Body of pancreas (tissue), 4 donors: ENCODE measurements at regions not wholly inside any gene's neighbourhood (a gene's known extent, or its start where the extent isn't known, plus 50 kb on each side); places are given as distances from the start of the nearest gene placed in this dataset.

Experiments
- ATAC-seq: fragments of 150-250 bp; one replicate; pipeline ENCODE4 v1.9.1; 2016
- DNase-seq, 4 donors: peaks; one replicate each; pipeline ENCODE4 v3.0.0-alpha.2; 2019
- H3K27ac ChIP-seq, 4 donors: fragments of 200-600 bp; sonication (generic); 1 replicate in 3 of 4; 2 replicates in 1 of 4; pipeline versions ENCODE4 v1.5.1 to v1.6.1; 2016 to 2019; ENCODE audit warnings: mild to moderate bottlenecking in 1 of 4, mixed read lengths in 1 of 4, moderate library complexity in 1 of 4
- H3K27me3 ChIP-seq, 2 donors: fragments of 200-600 bp; sonication (generic); one replicate each; pipeline ENCODE4 v1.6.0; 2016; ENCODE audit warnings: mild to moderate bottlenecking in 1 of 2
- H3K36me3 ChIP-seq, 2 donors: fragments of 200-600 bp; sonication (generic); replicated peaks in 1 of 2; 2 replicates each; pipeline ENCODE4 v1.5.1; 2016; ENCODE audit warnings: low read depth in 2 of 2; ENCODE audit not compliant: insufficient read depth in 1 of 2
- H3K4me1 ChIP-seq: fragments of 200-600 bp; sonication (generic); one replicate; pipeline ENCODE4 v1.6.0; 2016
- H3K4me3 ChIP-seq, 2 donors: fragments of 200-600 bp; sonication (generic); 1 replicate in 1 of 2; 2 replicates in 1 of 2; pipeline ENCODE4 v1.5.1; 2016 to 2019
- H3K9me3 ChIP-seq, 3 donors: fragments of 200-600 bp; sonication (generic); 1 replicate in 2 of 3; 2 replicates in 1 of 3; pipeline ENCODE4 v1.5.1; 2016
- POLR2A ChIP-seq, 3 donors: fragments of 450-650 bp; IDR thresholded peaks; one replicate each; pipeline ENCODE4 v1.6.1; 2016; ENCODE audit warnings: antibody characterized with exemption in 3 of 3, mild to moderate bottlenecking in 2 of 3
- WGBS, 2 donors: methylation state at CpG; one replicate each; pipeline ENCODE4 v1.1.5; 2017; 5-methylcytosine and 5-hydroxymethylcytosine counted together
- intact Hi-C: fragments of 100-400 bp; cut with DNase I; formaldehyde crosslinking; loops from one replicate; pipeline ENCODE4 v1.15.1; 2023
- TF ChIP-seq, protein P1 (sequence below), 7 experiments: fragments of 450-650 bp in 4 of 7; fragments of 200-600 bp in 3 of 7; sonication (generic) in 3 of 7; IDR thresholded peaks; one replicate each; pipeline ENCODE4 v1.5.1; 2016 to 2019; ENCODE audit warnings: antibody characterized with exemption in 7 of 7

DNA sequence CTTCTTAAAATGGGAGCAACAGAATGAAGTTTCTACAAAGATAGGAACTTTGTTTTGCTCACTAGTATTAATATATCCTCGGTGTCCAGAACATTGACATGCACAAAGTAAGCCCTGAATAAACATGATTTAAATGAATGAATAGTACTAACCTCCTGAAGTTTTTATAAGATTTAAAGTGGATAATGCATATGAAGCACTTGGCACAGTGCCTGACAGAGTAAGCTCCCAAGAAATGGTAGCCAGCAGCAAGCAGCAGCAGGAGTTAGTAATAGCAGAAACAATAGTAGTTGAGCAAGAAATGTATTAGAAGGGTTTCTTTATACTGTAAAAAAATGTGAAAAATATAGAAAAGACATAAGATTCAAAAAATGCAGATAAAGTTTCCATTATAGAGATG is 258.1 kb upstream of the C1orf87 start:
- no peak overlapping the region for H3K4me3 ChIP-seq
- H3K4me1 ChIP-seq = no peaks in the 10 kb centered on the region
- ATAC-seq = no peak
- no peaks in the 10 kb centered on the region for H3K9me3 ChIP-seq
- H3K27me3 ChIP-seq = no peaks in the 10 kb centered on the region
- 93 to 96% methylated on average over 1 of the region's 1 CpG for WGBS, 2 donors
- no peaks in the 10 kb centered on the region for H3K36me3 ChIP-seq
- DNase-seq = no peak
- intact Hi-C loops = no loop called here
- TF ChIP-seq POLR2A (IDR thresholded peaks at IDR 0.05) = no peak
- TF ChIP-seq, protein P1, sequence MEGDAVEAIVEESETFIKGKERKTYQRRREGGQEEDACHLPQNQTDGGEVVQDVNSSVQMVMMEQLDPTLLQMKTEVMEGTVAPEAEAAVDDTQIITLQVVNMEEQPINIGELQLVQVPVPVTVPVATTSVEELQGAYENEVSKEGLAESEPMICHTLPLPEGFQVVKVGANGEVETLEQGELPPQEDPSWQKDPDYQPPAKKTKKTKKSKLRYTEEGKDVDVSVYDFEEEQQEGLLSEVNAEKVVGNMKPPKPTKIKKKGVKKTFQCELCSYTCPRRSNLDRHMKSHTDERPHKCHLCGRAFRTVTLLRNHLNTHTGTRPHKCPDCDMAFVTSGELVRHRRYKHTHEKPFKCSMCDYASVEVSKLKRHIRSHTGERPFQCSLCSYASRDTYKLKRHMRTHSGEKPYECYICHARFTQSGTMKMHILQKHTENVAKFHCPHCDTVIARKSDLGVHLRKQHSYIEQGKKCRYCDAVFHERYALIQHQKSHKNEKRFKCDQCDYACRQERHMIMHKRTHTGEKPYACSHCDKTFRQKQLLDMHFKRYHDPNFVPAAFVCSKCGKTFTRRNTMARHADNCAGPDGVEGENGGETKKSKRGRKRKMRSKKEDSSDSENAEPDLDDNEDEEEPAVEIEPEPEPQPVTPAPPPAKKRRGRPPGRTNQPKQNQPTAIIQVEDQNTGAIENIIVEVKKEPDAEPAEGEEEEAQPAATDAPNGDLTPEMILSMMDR (IDR thresholded peaks at IDR 0.05) = no peak
- H3K27ac ChIP-seq = no peak overlapping the region

DNA sequence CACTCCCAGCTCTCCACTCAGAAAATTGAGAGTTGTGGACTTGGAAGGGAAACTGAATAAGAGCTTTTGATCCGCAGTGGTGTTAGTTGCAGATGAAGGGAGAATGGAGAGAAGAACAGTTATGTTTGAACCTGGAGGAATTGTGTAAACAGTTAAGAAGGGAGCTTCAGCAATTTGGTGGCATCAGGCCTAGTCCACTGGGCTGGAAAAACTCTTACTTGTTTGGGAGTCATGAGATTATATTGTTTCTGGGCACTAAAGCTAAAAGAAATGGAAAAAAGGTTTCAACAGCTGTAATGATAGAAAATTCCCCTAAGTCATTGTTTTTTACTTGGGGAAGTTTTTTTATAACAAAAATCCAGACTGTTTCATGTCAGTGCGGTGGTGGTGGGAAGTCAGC is 256.1 kb upstream of the C1orf87 start:
- WGBS, 2 donors = 87 to 93% methylated on average over 2 of the region's 2 CpGs
- no peaks in the 10 kb centered on the region for H3K36me3 ChIP-seq
- H3K4me1 ChIP-seq = no peaks in the 10 kb centered on the region
- no peaks in the 10 kb centered on the region for H3K27me3 ChIP-seq
- no peak for TF ChIP-seq POLR2A (IDR thresholded peaks at IDR 0.05)
- TF ChIP-seq, protein P1 (IDR thresholded peaks at IDR 0.05) = no peak
- intact Hi-C loops = no loop called here
- DNase-seq (no peak), ATAC-seq (no peak)
- no peak overlapping the region for H3K27ac ChIP-seq
- no peak overlapping the region for H3K4me3 ChIP-seq
- H3K9me3 ChIP-seq = no peaks in the 10 kb centered on the region

GRCh38 chr1:60311838-60312237 is 238.3 kb upstream of the C1orf87 start:
- Histone ChIP-seq H3K27ac (no peak overlapping the region), H3K4me1 (no peaks in the 10 kb centered on the region), H3K4me3 (no peak overlapping the region), H3K27me3 (no peaks in the 10 kb centered on the region), H3K36me3 (no peaks in the 10 kb centered on the region), H3K9me3 (no peaks in the 10 kb centered on the region)
- TF ChIP-seq, protein P1 (IDR thresholded peaks at IDR 0.05) = no peak
- no peak for TF ChIP-seq POLR2A (IDR thresholded peaks at IDR 0.05)
- DNase-seq (no peak), ATAC-seq (no peak)
- intact Hi-C loops = no loop called here

DNA sequence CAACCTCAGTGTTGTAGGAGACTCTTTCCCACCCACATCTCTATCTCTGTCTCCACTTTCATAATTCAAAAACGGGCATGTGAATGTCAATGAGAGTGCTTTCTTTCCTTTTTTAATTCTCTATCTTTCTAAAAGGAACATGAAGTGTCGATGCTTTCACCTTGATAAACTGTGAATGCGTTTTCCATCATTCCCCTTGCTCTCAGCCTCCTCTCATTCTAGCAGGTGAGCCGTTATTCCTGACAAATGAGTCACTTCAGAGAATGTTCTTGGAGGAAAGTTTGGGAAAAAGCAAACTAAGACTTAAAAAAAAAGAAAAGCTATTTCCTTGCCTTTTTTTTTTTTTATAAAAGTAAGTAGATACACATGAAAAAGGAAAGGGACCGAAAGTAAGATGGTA is 226.0 kb upstream of the C1orf87 start:
- ATAC-seq = no peak
- H3K36me3 ChIP-seq = no peaks in the 10 kb centered on the region
- TF ChIP-seq POLR2A (IDR thresholded peaks at IDR 0.05) = no peak
- TF ChIP-seq, protein P1 (IDR thresholded peaks at IDR 0.05) = no peak
- no peaks in the 10 kb centered on the region for H3K4me1 ChIP-seq
- H3K4me3 ChIP-seq = no peak overlapping the region
- H3K27me3 ChIP-seq = no peaks in the 10 kb centered on the region
- DNase-seq = no peak
- WGBS, 2 donors = 61 to 74% methylated on average over 5 of the region's 5 CpGs
- no peak overlapping the region for H3K27ac ChIP-seq
- intact Hi-C loops = no loop called here
- no peaks in the 10 kb centered on the region for H3K9me3 ChIP-seq

- ATAC-seq = no peak
- H3K36me3 ChIP-seq = no peaks in the 10 kb centered on the region
- H3K9me3 ChIP-seq = no peaks in the 10 kb centered on the region
- no peak for DNase-seq
- no peak overlapping the region for H3K27ac ChIP-seq
- H3K4me3 ChIP-seq = no peak overlapping the region
- no peaks in the 10 kb centered on the region for H3K27me3 ChIP-seq
- no peak for TF ChIP-seq POLR2A (IDR thresholded peaks at IDR 0.05)
- TF ChIP-seq, protein P1 (IDR thresholded peaks at IDR 0.05) = no peak
- WGBS, 2 donors = 75 to 83% methylated on average over 3 of the region's 3 CpGs
- no peaks in the 10 kb centered on the region for H3K4me1 ChIP-seq
- intact Hi-C loops = no loop called here
Measured at GRCh38 chr1:60298290-60298689, 224.7 kb upstream of the C1orf87 start.
